B cell (primary cell): ENCODE measurements at regions not wholly inside any gene's neighbourhood (a gene's known extent, or its start where the extent isn't known, plus 50 kb on each side); places are given as distances from the start of the nearest gene placed in this dataset.

Experiments used
- ATAC-seq: fragments of 200-7000 bp; cut with Tn5 transposase; one replicate; pipeline ENCODE4 v1.10.0; 2021; ENCODE audit warnings: low read depth, mild to moderate bottlenecking, moderate number of reproducible peaks, moderate library complexity
- CTCF ChIA-PET: fragments of 350-600 bp; sonication (Branson Sonifier 250); formaldehyde crosslinking; loops from one replicate; lab custom pipeline; 2021; ENCODE audit warnings: antibody characterized with exemption, inconsistent platforms; lab: Charles Lee
- POLR2A ChIA-PET: fragments of 350-600 bp; sonication (Branson Sonifier 250); formaldehyde crosslinking; loops from one replicate; lab custom pipeline; 2021; ENCODE audit warnings: antibody characterized with exemption; lab: Charles Lee
- DNase-seq: peaks from one replicate; pipeline ENCODE4 v3.0.0; 2013
- H2AFZ ChIP-seq: 2 replicates; pipeline ENCODE4 v1.6.1; 2012; ENCODE audit warnings: mild to moderate bottlenecking, low read depth, low read length; ENCODE audit not compliant: insufficient read depth, poor library complexity, severe bottlenecking
- H3K27ac ChIP-seq, 2 donors: 1 replicate in 1 of 2; 2 replicates in 1 of 2; pipeline ENCODE4 v1.5.1; 2012 to 2013; ENCODE audit warnings: low read length in 2 of 2, mild to moderate bottlenecking in 2 of 2, moderate library complexity in 1 of 2
- H3K27me3 ChIP-seq, 4 experiments: fragments of 200-600 bp in 1 of 4; sonication (generic) in 1 of 4; replicated peaks in 1 of 4; 1 replicate in 2 of 4; 2 replicates in 2 of 4; pipeline versions ENCODE4 v1.6.1 to v1.7.0; 2013 to 2016; ENCODE audit warnings: low read length in 3 of 4, mild to moderate bottlenecking in 2 of 4, mixed read lengths in 1 of 4, moderate library complexity in 1 of 4; ENCODE audit not compliant: insufficient read depth in 4 of 4, control insufficient read depth in 3 of 4; ENCODE audit errors: control extremely low read depth in 1 of 4
- H3K36me3 ChIP-seq, 2 experiments: replicated peaks in 1 of 2; 1 replicate in 1 of 2; 2 replicates in 1 of 2; pipeline versions ENCODE4 v1.6.1 to v1.7.1; 2013; ENCODE audit warnings: low read length in 1 of 2; ENCODE audit not compliant: insufficient read depth in 2 of 2, control insufficient read depth in 1 of 2; ENCODE audit errors: control extremely low read depth in 1 of 2, extremely low read depth in 1 of 2
- H3K4me1 ChIP-seq, 2 donors: fragments of 200-600 bp in 1 of 2; sonication (generic) in 1 of 2; 1 replicate in 1 of 2; 2 replicates in 1 of 2; pipeline versions ENCODE4 v1.5.1 to v1.6.1; 2013 to 2017; ENCODE audit warnings: low read length in 2 of 2; ENCODE audit not compliant: control insufficient read depth in 2 of 2, insufficient read depth in 2 of 2
- H3K4me2 ChIP-seq: replicated peaks from 2 replicates; pipeline ENCODE3; 2012; ENCODE audit warnings: mild to moderate bottlenecking, low read depth, low read length; ENCODE audit not compliant: poor library complexity, severe bottlenecking
- H3K4me3 ChIP-seq, 5 experiments: fragments of 200-600 bp in 1 of 5; sonication (generic) in 1 of 5; 1 replicate in 3 of 5; 2 replicates in 2 of 5; pipeline versions ENCODE4 v1.5.1 to v1.7.0; 2011 to 2016; ENCODE audit warnings: low read length in 4 of 5, mild to moderate bottlenecking in 4 of 5, low read depth in 2 of 5, control low read depth in 1 of 5, moderate library complexity in 1 of 5; ENCODE audit not compliant: insufficient read depth in 1 of 5; ENCODE audit errors: control extremely low read depth in 1 of 5, extremely low read depth in 1 of 5
- H3K79me2 ChIP-seq: fragments of 200-600 bp; sonication (generic); one replicate; pipeline ENCODE4 v1.6.0; 2016; ENCODE audit warnings: low read length; ENCODE audit not compliant: control insufficient read depth, insufficient read depth
- H3K9ac ChIP-seq: fragments of 200-600 bp; sonication (generic); 2 replicates; pipeline ENCODE4 v1.6.1; 2017; ENCODE audit warnings: mild to moderate bottlenecking, low read length, moderate library complexity
- H3K9me3 ChIP-seq, 3 donors: one replicate each; pipeline versions ENCODE4 v1.6.1 to v1.7.1; 2013; ENCODE audit warnings: low read length in 2 of 3; ENCODE audit not compliant: control insufficient read depth in 2 of 3, insufficient read depth in 1 of 3; ENCODE audit errors: control extremely low read depth in 1 of 3
- H4K20me1 ChIP-seq: 2 replicates; pipeline ENCODE4 v1.6.0; 2012; ENCODE audit warnings: mild to moderate bottlenecking, low read length; ENCODE audit not compliant: insufficient read depth, control insufficient read depth, poor library complexity, severe bottlenecking
- H3K27ac Mint-ChIP-seq: one replicate; pipeline ENCODE4 v1.8.0; 2021; ENCODE audit warnings: mixed read lengths
- H3K27me3 Mint-ChIP-seq: one replicate; pipeline ENCODE4 v1.8.0; 2021; ENCODE audit warnings: mixed read lengths
- H3K4me1 Mint-ChIP-seq: one replicate; pipeline ENCODE4 v1.8.0; 2021; ENCODE audit warnings: mixed read lengths
- H3K4me3 Mint-ChIP-seq: one replicate; pipeline ENCODE4 v1.8.0; 2021; ENCODE audit warnings: mixed read lengths
- H3K9me3 Mint-ChIP-seq: one replicate; pipeline ENCODE4 v1.8.0; 2022; ENCODE audit warnings: mixed read lengths; ENCODE audit not compliant: insufficient read depth
- CTCF ChIP-seq: fragments of 200-600 bp; IDR thresholded peaks from one replicate; pipeline ENCODE4 v1.8.0; 2022; ENCODE audit warnings: antibody characterized with exemption, mild to moderate bottlenecking
- EZH2 ChIP-seq: IDR thresholded peaks from 2 replicates; pipeline ENCODE4 v1.6.1; 2012; ENCODE audit warnings: borderline replicate concordance, low read depth, mild to moderate bottlenecking, moderate library complexity, low read length; ENCODE audit not compliant: insufficient read depth, poor library complexity, severe bottlenecking
- WGBS: methylation state at CpG from one replicate; pipeline ENCODE4 v1.1.5; 2013; ENCODE audit warnings: missing lambda C conversion rate; ENCODE audit not compliant: insufficient coverage; 5-methylcytosine and 5-hydroxymethylcytosine counted together
- intact Hi-C: fragments of 100-400 bp; cut with micrococcal nuclease; formaldehyde crosslinking; loops from one replicate; pipeline ENCODE4 v1.10.0; 2022

DNA sequence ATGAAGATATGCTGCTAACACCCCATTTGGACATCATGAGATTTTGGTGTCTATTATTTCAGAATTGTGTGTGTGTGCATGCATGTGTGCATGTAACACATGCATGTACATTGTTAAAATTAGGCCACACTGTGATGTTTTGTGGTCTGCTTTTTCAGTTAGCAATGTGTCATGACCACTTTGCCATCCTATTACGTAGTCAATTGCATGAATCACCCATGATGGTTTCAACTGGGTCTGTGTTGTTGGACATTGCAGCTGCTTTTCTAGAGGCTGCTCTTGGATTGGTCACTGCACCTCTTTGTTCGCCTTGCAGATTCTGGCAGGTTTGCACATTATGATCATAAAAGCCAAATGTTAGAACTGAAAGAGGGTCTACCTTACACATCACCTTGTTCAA lies 101.0 kb upstream of the THBS1 start:
- H4K20me1 ChIP-seq = no peaks in the 10 kb centered on the region
- H3K36me3 ChIP-seq = no peaks in the 10 kb centered on the region
- no peaks in the 10 kb centered on the region for H3K27me3 ChIP-seq
- intact Hi-C loops = no loop called here
- WGBS = 91% methylated on average over 1 of the region's 2 CpGs
- Mint-ChIP-seq H3K9me3 (no peaks in the 10 kb centered on the region), H3K4me3 (no peak overlapping the region), H3K27me3 (peaks cover 5% of the 10 kb centered on the region), H3K27ac (no peak overlapping the region), H3K4me1 (no peaks in the 10 kb centered on the region)
- H3K9me3 ChIP-seq = no peaks in the 10 kb centered on the region
- TF ChIP-seq EZH2 = no peak
- TF ChIP-seq CTCF = no peak
- no peak for DNase-seq
- no peak overlapping the region for H3K9ac ChIP-seq
- ChIA-PET POLR2A (no interaction called here), CTCF (no interaction called here)
- no peak overlapping the region for H3K4me2 ChIP-seq
- no peak overlapping the region for H3K4me3 ChIP-seq
- no peak for ATAC-seq
- H3K27ac ChIP-seq = no peak overlapping the region
- no peaks in the 10 kb centered on the region for H3K79me2 ChIP-seq
- no peaks in the 10 kb centered on the region for H3K4me1 ChIP-seq
- H2AFZ ChIP-seq = no peak overlapping the region

DNA sequence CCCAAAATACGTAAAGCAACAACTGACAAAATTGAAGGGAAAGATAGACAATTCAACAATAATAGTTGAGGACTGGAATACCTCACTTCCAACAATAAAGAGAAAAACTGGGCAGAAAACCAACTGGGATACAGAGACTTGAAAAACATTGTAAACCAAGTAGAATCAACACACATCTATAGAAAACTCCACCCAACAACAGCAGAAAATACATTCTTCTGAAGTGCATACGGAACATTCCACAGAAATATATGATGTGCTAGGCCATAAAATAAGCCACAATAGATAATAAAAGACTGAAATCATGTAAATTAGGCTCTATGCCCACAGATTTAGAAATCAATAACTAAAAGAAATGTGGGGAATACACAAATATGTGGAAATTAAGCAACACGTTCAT lies 98.4 kb upstream of the THBS1 start:
- Histone ChIP-seq H4K20me1 (no peaks in the 10 kb centered on the region), H3K27ac (no peak overlapping the region), H3K9me3 (no peaks in the 10 kb centered on the region), H3K4me2 (no peak overlapping the region), H3K4me3 (no peak overlapping the region), H3K9ac (no peak overlapping the region), H3K79me2 (no peaks in the 10 kb centered on the region), H2AFZ (no peak overlapping the region), H3K4me1 (no peaks in the 10 kb centered on the region), H3K36me3 (no peaks in the 10 kb centered on the region), H3K27me3 (no peaks in the 10 kb centered on the region)
- no peak for ATAC-seq
- Mint-ChIP-seq H3K9me3 (no peaks in the 10 kb centered on the region), H3K27me3 (peaks cover 5% of the 10 kb centered on the region), H3K27ac (no peak overlapping the region), H3K4me3 (no peak overlapping the region), H3K4me1 (no peaks in the 10 kb centered on the region)
- no CpG with 5 or more reads among the region's 3 CpGs for WGBS
- POLR2A ChIA-PET = no interaction called here
- intact Hi-C loops = no loop called here
- CTCF ChIA-PET = no interaction called here
- no peak for TF ChIP-seq CTCF
- no peak for TF ChIP-seq EZH2
- DNase-seq = no peak
